HK-2 (cell line): ENCODE measurements at regions not wholly inside any gene's neighbourhood (a gene's known extent, or its start where the extent isn't known, plus 50 kb on each side); places are given as distances from the start of the nearest gene placed in this dataset.

Source experiments
- DNase-seq: peaks from one replicate; pipeline ENCODE4 v3.0.0-alpha.2; 2018; ENCODE audit not compliant: unreplicated experiment

DNA sequence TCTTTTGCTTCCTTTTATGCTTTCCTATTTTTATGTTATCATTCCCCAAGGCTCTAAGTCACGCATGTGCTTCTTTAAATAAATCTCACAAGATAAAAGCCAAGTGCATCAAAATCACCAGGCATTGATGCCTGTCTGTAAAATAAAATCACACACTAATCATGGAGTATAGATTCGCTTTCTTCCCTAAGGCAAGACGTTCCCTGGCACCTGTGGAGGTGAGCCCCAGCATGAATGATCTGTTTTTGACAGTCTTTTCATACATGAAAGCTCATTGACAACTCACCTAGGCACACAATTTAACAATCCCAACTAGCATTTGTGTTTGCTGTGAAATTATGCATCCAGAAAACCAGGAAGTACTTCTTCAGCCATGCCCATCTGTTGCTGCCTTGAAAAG, 146.9 kb upstream of the DMAC1 start:
- no peak for DNase-seq

DNA sequence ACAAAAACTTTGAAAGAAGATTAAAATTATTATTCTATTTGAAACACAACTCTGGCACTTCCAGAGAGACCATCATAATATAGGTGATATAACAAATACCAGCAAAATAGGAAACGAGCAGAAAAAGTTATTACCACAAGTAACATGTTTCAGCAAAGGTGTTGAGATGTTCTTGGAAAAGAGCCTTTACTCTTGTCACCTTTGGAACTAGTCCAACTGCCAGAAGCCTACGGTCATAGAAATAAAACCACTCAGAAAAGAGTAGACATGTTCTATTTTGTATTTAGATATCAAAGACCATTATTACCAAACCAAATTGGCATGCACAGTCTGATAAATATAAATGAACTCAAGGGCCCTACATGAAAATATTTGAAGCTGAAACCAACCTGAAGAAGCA, 145.0 kb upstream of the DMAC1 start:
- DNase-seq: no peak

DNA sequence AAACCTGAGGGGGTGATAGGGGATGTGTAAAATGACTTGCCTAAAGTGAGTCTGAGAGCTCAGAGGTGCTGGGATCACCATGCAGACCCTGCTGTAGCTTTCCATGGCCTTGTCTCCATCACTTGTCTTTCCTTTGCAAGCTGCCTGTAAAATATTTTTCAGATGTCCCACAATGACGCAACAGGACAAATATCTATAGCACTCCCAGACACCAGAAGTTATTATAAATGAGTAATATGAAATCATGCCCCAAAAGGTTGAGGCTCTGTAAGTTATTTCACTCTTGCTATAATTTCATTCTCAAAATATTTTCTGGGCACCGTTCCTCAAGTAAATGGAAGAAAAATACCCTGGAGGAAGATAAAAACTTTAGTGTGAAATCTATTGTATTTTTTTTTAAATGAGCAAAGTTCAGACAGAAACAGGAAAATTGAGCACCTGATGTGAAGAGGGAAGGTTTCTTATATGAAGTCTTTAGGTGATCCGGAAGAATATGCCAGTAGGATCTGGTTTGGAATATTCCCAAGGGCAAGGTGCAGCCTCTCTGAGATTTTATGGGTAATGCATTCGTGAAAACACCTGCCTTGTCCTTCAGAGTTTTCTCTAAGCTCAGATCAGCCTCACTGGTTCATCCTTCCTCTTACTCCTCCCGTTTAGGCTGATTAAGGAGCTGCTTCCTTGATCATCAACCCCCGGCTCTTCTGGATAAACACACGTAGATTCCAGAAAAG, 138.3 kb upstream of the DMAC1 start:
- DNase-seq: no peak

DNA sequence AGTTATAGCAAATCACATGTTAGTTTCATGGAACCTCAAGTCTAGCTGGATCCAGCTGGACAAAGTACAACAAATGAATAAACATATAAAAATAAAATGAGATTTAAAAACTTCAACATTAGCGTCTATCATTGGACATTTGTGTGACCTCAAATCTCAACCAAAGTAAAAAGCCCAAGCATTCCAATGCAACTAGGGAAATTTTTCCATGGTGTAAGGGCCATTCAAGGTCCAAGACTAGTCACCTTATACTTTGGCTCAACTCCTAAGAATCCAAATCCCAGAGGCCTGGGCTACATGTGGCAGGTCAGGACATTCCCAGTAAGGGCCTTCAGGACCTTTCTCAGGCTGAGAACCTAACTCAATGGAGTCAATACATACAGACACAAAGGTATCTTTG, 137.4 kb upstream of the DMAC1 start:
- no peak for DNase-seq

DNA sequence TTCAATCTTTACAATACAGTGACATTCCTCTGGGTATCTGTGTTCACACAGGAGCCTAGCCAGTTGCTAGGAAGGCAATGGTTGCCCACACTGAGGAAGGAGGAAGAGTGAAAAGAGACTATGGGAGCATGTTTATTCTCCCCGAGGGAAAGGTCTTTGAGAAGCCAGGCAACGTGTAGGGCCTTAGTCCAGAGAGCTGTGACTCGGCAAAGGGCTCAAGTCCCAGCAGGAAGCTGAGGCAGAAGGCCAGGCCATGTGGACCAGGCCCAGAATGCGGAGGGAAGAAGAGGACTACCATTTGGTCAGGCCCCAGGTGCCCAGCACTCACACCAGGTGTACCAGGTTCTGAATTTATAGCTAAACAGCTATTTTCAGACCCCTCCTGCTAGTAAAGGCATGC, 136.6 kb upstream of the DMAC1 start:
- DNase-seq: no peak

DNA sequence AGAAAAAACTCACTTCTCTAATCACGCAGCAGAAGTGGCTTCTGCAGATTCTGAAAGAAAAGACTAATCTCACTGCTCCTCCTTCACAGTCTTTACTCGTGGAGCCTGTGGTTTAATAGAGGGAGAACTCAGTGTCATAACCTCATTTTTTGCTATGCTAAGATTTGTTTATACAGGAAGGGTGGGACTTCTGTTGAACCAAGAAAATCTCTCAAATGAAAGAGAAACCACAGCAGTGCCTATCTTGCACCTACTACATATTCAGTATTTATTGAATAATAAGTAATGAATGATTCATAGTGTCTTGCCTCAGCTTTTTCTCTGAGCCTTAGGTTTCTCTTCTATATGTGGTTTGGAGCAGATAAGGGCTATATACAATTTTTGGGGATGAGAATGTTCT, 136.1 kb upstream of the DMAC1 start:
- no peak for DNase-seq

DNA sequence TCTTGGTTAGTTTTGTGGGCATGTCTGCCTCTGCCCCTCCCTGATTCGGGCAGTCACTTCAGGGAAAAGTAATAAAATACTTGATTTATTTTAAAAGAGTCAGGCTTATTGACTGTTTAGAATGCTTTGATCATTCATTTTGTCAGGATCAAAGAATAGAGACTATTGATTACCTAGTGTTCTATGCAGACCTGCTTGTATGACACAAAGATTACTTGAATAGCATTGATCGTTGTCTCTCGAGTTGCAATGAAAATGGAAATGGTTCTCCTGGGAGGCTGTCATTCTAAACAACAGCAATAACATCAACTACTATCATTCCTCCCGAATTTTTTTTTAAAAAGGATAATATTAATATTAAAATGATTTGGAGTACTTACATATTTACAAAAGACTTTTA, 133.2 kb upstream of the DMAC1 start:
- DNase-seq: no peak

DNA sequence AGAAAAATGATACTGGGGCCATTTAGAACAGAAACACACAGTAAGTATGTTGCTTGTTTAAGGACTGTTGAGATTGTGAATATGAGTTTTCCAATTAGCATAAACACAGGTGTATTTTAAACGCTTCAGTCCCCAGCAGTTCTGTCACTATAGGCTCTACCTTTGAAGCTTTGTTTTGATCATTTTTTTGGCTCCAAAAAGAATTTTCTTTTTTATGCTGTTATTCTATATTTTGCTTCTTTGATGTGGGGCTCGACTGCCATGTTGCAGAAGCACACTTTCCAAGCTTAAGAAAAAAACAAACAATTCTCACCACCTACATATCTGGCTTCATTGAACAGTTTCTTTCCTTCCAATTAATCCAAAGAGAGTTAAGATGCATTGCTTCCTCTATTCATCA, 131.0 kb upstream of the DMAC1 start:
- DNase-seq: no peak

DNA sequence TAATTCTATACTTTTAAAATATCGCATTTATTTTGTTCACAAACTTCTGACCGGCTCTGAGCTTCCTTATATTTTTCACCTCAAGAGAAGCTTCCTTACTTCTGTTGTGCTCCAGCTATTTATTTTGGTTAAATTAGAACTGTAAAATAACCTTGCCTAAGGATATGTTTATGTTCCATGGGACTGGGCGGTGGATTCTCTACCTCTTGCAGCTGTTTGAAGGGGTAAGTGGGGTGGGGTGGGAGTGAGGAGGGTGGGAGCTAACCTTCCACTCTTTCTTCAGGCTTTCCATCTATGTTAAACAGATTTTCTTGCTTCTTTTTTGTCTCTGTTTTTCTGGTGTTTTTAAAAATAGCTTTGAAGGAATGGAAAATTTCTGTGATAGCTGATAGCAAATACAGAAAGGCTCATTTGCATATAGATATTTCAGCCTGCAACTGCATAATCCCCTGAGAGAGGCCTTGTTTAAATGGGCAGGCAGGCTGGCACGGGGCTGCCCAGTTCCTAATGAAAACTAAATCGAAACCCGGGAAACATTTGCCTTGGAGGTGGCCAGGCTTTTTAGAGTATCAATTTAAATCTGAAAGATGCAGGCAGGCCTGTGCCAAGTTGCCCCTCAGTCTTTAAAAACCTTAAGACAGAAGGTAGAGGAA, 122.1 kb upstream of the DMAC1 start:
- DNase-seq: no peak

DNA sequence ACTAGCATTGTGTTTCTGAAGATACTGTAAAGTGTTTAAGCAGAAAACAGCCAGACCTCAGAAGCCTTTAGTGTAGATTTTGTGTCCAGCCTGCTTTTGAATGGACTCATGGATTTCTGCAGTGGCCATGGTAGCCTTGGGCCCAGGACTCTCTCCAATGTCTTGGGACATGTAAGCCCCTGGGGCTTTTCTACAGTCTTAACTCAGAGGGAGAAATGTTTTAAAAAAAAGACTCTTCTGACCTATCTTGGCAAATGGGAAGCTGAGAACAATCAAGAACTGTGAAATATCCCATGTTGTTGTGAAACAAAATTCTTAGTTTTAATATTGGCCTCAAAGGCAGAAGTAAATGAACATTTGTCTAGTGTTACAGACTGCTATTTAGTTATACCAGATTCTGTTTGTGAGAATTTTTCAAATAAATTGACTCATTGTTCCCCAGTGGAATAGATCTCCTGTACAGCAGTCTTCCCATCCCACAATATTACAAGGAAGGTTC, 112.5 kb upstream of the DMAC1 start:
- DNase-seq: no peak

DNA sequence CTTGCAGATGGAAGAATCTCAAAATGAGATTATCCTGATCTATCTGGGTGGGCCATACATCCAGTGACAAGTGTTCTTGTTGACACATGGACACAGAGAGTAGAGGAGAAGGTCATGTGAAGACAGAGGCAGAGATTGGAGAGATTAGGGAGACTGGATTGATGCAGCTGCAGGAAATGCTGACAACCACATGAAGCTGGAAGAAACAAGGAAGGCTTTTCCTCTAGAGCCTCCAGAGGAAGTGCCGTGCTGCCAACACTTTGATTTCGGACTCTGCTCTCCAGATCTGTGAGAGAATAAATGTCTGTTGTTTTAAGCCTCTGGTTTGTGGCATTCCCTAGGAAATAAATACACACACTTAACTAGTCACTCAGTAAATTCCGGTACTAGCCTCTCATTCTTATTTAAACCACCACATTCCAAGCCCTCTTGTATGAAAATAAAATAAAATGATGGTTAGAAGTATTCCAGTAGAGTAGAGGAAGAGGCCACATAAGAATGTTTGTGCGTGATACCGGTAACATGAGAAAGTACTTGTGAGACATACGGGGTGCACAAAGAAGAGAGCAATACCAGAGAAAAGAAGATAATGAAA, 110.9 kb upstream of the DMAC1 start:
- DNase-seq: no peak

DNA sequence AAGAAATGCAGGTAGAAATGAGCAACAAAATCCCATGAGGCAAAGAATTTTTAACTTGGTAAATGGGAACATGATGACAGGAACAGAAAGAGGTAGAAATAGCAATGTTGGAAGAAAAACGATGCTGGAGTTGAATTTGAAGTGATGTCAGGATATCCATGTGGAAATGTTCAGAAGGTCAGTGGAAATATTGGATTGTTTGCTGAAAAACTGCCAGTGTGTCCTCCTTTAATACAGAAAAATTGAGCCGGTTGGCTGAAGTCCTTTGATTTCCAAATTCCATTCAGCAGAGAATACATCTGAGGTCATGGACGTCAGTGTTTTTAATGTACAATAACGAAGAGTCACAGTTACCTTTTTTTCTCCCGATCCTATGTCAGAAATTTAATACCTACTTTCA, 110.0 kb upstream of the DMAC1 start:
- no peak for DNase-seq

DNA sequence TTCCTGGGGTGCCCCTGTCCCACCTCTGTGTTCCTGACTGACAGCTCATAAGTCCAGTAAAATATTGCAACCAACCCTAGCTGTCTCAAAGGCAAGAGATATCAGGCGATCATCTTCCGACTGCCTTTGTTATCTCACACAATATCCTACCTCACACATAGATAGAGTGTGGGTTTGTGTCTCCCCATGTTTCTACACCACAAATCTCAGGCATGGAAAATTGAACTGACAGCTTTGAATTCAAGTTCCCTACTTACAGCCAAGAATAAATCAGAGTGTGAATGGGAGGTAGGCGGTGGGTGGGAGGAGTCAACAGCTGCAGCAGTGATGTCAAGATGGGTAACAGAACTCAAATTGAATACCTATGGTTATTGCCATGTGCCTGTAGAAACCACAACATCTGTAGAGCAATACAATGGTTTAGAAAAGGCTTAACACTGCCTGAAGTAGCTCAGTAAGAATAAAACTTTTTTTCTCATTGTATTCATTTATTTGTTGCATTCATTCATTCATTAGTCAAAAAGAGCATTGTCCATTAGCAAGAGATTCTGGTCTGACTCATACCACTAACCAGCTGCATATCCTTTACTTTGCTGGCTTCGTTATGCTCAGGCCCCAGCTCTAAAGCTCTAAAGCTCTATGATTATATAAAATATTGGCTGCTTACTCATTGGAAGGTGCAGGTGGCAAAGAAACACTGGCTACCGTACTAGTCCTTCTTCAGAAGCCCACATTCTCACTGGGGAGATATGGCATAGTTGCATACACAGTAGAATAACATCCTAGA, 108.2 kb upstream of the DMAC1 start:
- DNase-seq: no peak

DNA sequence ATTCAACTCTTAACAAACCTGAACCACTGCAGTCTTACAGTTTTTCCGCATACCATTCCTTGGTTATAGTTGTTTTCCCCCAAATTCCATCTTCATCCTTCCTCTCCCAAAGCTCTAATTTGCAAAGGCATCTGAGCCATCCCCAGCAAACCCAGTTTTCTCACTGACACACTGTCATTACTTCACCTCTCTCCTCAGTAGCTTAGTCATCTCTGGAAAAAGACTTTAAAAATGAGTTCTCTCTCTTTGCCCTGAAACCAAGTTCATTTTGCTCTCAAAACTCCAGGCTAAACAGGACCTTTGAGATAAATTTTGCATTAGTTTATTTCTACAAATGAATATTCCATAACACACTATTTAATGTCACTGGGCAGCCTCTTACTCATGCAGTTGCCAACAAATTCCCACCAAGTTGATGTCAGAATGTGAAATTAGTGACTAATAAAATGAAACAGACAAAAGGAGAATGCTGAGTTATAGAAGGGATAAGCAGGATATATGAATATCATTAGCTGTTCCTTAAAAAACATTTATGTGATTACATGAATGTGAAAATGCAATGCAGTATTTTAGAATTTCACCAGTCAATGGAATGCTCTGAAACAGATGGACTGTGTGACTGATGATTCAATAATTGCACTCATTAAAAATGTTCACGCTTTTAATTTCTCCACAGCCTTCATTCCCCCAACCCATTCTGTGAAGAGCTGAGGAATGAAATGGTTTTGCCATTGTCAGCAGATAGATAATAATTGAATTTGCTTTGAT, 107.4 kb upstream of the DMAC1 start:
- no peak for DNase-seq

DNA sequence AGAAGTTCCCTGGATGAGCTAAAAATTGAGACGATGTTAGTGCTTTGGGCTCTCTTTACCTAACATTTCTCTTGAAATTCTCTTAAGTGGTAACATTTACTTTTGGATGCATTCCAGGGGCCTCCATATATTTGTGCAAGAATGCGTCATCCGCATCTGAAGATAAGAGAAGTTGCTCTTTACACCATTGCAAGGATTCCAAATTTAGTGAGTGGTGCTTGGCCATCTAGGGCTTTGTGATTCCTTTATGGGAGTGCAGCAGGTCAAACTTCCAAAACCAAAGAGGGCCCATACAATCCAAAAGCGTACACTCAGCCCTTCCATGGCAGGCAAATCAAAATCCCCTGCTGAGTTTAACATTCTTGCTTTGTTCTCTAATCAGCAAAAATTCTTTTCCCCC, 102.0 kb upstream of the DMAC1 start:
- no peak for DNase-seq

DNA sequence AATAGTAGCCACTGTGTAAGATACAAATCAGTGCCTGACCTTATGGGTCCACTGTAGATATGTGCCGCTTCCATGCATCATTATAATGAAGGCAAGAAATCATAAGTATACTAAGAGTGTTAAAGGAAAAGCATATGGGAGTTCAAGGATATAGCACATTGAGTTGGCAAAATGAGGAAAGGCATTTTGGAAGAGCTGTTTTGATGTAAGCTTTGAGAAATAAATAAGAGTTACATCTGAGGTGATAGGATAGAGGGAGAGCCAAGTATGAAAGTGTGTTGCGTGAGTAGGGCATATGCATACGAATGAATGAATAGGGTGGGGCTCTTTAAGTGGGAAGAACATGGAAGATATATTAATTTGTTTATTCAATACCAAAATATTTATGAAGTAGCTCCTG, 101.0 kb upstream of the DMAC1 start:
- no peak for DNase-seq

DNA sequence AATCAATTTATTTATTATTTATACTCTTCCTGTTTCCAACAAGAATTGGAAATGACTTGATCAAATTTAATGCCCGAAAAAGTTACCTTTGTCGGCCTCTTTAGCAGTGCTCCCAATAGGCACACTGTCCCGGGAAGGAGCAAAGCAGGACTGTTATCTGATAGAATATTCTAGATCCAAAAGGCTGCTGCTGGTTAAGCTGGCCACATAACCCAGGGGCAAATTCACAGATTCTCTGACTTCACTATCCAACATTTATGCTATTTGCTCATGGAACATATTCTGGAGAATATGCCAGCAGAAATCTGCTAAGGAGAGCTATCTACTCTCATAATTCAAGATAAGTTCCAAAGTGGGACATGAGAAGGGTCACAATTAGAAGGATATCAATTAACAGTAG, 100.2 kb upstream of the DMAC1 start:
- no peak for DNase-seq

DNA sequence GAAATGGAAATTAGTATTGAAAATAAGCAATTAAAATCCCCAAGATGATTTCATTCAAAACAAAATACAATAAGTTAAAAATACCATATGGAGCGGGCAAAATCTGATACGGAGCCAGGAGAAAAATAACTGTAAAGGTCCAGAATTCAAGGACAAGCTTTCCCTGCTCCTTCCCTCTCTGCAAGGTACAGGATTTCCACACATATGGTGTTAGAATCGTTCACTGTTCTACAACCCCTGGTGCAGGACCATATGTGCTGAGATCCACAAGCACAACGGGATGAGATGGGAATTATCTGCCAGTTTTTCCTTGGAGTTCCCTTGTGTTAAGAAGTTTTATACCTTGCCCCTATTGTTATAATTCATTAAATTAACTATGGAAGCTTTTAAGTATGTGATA, 94.7 kb upstream of the DMAC1 start:
- no peak for DNase-seq

DNA sequence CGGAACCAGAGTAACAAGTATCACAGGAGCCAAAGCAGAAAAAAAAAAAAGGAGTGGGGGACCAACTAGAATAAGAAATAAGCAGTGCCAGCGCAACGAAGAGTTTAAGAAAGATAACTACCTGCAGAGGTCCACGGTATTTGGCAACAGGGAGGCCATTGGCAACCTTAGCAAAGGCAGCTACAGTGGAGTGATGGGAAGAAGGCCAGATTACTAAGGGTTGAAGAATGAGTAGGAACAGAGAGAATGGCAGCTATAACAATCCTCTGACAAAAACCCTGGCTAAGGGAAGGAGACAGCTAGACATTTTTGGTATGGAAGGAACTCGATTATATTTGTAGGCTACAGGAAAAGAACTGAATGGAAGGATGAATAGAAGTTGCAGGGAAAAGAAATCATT, 93.4 kb upstream of the DMAC1 start:
- no peak for DNase-seq

DNA sequence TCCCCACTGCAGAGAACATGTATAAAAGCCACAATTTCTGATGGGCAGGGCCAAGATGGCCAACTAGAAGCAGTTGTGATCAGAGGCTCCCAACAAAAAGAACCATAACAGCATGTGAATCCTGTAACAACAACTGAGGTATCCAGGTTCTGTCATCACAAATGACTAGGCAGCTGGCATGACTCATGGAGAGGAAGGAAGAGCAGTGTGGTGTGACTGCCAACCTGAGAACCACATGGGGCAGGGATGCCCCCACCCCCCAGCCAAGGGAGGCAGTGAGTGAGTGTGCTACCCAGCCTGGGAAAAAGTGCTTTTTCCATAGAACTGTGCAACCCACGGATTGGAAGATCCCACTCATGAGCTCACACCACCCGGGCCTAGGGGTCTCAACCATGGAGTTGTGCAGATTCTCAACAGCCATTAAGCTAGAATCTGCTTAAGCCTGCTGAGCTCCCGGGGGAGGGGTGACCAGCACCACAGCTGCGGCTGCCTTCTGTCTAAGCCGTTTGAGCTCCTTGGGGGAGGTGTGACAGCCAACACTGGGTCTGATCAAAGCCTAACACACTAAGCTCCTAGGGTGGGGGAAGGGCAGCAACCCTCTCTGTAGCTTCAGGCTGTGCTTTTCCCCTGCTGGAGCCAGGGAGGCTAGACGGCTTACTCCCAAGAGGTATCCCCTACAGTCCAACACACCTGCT, 80.1 kb upstream of the DMAC1 start:
- DNase-seq: peak; percentile 63
